GDM1 (cell line): ENCODE measurements at regions not wholly inside any gene's neighbourhood (a gene's known extent, or its start where the extent isn't known, plus 50 kb on each side); places are given as distances from the start of the nearest gene placed in this dataset.
"Not testable (repeated sequence)": the region's sequence is repeated elsewhere in the genome, so short reads cannot be mapped to it uniquely, and the experiment has no call there.

Source experiments
- DNase-seq: peaks from one replicate; lab custom pipeline; 2025; lab: John Stamatoyannopoulos, UW

- DNase-seq: no peak
These were observed 1315.2 kb downstream of the TBC1D22A start for GRCh38 chr22:48077699-48078098.

GRCh38 chr22:48076008-48076407 is 1313.6 kb downstream of the TBC1D22A start:
- DNase-seq: no peak

GRCh38 chr22:48075604-48076003 is 1313.2 kb downstream of the TBC1D22A start:
- no peak for DNase-seq

GRCh38 chr22:48072777-48073176 is 1310.3 kb downstream of the TBC1D22A start:
- no peak for DNase-seq

DNA sequence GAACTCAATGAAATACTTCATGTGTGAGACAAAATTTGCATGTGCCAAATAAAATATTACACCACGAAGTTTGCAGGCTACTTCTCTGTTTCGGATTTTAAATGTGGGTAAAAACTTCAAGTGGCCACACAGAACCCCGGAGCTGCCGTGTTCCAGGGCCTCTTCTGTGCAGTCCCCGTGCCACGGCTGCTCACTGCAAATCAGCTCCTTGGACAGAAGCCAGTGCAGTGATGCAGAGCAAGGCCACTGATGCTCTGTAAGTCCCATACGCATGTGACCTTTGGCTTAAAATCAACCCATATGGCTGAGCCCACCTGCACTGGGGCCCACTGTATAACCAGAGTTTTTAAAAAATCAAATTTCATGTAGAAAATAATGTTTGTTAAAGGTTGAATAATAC is 1309.4 kb downstream of the TBC1D22A start:
- DNase-seq: no peak

DNA sequence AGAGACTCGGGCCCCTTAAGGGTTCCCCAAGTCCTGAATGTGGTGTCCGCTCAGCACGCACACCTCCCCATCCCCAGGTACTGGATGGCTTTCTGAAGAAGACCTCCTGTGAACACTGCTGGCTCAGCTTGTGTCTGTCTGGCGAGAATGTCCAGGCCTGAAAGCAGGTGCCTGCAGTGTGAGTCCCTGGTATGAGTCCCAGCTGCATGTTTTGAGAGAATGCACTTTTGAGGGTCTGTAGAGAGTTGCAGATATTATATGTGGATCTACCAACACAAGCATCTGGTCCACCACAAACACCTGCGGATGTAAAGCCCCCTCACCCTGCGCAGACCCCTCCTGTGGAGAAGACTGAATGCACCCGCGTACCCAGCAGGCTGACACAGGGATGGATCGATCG is 1308.9 kb downstream of the TBC1D22A start:
- no peak for DNase-seq

DNA sequence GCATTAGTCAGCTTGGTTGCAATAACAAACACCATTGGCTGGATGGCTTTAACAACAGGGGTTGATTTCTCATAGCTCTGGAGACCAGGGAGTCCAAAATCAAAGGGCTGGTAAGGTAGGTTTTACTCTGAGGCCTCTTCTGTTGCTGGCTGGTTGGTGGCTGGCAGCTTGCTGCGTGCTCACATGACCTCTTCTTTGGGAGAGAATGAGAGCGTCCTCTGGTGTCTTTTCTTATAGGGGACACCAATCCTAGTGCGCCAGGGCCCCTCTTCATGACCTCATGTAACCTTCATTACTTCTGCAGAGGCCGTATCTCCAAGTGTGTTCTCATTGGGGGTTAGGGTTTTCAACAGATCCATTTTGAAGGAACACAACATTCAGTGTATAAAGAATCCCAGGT is 1308.3 kb downstream of the TBC1D22A start:
- no peak for DNase-seq

DNA sequence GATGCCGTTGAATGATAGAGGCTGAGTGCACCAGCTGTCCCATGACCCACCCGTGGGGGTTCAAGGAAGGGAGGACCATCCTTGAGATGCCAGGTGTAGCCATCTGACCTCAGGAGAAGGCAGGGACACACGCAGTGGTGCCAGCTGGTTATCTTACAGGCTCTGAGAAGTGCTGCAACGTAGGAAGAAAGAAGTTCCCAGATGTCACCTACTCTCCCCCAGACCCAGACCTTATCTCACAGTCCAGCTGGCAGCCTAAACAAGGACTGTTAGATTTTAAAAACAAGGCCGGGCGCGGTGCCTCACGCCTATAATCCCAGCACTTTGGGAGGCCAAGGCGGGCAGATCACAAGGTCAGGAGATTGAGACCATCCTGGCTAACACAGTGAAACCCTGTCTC is 1307.6 kb downstream of the TBC1D22A start:
- DNase-seq: no peak

DNA sequence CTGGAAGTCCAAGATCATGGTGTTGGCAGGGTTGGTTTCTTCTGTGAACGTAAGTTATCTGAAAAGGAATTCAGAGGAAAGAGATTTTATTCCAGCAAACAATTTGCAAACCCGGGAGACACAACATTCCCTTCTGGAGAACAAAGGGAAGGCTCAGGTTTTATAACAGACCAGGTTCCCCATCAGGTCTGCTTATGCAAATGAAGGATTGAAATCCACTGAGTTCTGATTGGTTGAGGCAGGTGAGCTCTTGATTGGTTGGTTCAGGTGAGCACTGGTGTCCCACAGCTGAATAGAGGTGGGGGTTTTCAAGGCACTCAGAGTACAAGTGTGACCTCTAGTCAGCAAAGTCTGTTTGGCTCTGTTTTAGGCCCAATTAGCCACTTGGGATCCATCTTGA is 1306.8 kb downstream of the TBC1D22A start:
- no peak for DNase-seq

GRCh38 chr22:48068323-48068885 is 1306.0 kb downstream of the TBC1D22A start:
- no peak for DNase-seq

DNA sequence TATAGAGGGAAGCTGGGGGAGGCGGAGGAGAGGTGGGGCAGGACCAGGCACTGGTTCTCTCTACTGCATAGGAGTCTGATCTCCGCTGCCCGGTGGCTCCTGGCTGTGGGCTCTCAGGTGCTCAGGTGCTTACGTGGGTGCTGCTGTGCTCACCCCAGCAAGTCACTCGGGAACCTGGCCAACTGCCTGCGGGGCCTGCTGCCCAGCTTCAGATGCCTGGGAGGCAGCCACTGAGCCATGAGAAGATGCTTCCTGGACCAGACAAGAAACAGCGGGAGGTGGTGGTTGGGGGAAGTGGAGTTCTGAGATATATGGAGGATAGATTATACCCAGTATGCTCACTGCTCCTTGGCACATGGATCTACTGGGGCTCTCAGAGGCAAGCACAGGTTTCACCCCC is 1303.4 kb downstream of the TBC1D22A start:
- no peak for DNase-seq

- DNase-seq: no peak
These were observed 1299.3 kb downstream of the TBC1D22A start for GRCh38 chr22:48061726-48062125.

- DNase-seq: no peak
These were observed 1297.8 kb downstream of the TBC1D22A start for GRCh38 chr22:48060266-48060665.

DNA sequence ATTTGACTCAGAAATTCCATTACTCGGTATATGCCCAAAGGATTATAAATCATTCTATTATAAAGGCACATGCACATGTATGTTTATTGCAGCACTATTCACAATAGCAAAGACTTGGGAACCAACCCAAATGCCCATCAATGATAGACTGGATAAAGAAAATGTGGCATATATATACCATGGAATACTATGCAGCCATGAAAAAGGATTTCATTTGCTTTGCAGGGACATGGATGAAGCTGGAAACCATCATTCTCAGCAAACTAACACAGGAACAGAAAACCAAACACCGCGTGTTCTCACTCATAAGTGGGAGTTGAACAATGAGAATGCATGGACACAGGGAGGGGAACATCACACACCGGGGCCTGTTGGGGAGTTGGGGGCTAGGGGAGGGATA is 1297.1 kb downstream of the TBC1D22A start:
- DNase-seq: not testable (repeated sequence)

- no peak for DNase-seq
These were observed 1294.8 kb downstream of the TBC1D22A start for GRCh38 chr22:48057116-48057835.

- DNase-seq: no peak
These were observed 1293.4 kb downstream of the TBC1D22A start for GRCh38 chr22:48055827-48056226.

GRCh38 chr22:48055185-48055584 is 1292.7 kb downstream of the TBC1D22A start:
- DNase-seq: no peak

DNA sequence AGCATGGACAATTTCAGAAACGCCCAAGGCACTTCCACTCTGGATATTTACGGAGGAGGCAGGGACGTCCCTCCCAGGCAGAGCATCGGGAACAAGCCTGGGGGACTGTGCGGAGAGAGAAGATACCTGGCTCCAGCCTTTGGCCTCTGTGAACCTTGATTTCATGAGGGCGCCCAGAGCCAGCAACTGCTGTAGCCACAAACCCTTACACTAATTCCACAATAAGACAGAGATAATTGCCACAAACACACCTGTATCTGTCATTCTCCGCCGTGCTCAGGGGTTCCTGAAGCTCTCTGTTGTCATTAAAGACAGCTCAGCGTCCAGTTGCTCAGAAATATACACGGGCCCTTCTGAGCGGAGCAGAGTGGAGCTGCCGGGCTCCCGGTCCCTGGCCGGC is 1292.1 kb downstream of the TBC1D22A start:
- no peak for DNase-seq

DNA sequence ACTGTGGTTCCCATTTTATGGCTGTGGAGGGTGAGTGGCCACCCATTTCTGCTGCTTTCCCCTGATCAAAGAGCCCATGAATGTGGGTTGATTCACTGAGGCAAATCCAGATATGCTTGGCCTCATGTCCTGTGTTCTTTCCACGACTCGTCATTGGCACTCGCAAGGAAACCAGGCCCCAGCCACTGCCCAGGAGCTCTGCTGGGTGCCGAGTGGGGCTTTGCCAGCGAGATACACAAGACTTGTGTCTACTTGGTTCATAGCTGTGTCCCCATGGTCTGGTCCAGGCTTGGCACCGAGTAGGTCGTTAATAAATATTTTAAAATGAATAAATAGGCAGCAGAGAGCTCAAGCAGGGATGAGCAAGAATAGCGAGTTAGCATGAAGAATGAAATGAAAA is 1291.5 kb downstream of the TBC1D22A start:
- DNase-seq: no peak

- DNase-seq: no peak
These were observed 1291.0 kb downstream of the TBC1D22A start for GRCh38 chr22:48053486-48053885.

DNA sequence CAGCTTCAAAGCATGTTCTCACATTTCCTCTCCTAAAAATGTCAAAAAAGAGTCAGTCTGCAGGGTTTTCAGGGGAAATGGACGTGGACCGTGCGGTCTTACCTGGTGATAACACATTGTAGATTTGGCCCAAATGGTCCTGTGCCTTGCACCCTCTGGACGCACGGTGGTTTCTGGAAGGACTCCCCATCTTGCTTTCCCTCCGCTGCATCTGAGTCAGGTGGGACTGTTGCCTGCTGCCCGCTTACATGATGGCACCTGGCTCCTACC is 1290.1 kb downstream of the TBC1D22A start:
- DNase-seq: no peak

DNA sequence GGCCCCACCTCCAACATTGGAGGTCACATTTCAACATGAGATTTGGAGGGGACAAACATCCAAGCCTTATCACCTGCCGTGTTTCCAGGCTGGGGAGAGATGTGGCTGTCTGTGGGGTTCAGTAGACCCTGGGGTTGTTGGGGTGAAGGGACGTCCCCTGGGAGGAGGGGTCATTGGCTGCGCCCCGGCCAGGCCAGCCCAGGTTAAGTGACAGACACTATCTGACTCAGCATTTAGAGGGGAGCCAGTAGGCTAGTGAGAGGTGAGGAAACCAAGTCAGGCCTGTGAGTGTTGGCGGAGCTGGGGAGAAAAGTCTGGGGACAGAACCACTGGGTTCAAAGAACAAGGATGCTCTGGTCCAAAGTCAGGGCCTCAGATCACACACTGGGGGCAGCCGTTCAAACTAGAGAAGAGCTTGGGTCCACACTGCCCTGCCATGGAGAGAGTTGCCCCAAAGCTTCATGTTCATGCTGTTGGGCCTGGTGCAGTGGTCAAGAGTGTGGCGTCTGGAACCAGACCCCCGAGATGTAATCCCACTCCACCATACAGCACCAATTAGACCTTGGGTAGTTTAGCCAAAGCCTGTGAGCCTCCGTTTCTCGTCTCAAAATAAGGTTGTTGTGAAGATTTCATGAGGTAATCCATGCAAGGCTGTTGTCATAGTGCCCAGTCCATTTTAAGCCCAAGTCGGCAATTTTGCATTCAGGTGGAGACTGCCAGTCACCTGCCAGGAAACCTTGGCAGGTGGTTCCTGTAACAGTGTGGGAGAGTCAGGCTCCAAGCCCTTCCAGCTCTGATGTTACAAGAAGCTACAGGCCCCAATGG is 1289.6 kb downstream of the TBC1D22A start:
- no peak for DNase-seq

DNA sequence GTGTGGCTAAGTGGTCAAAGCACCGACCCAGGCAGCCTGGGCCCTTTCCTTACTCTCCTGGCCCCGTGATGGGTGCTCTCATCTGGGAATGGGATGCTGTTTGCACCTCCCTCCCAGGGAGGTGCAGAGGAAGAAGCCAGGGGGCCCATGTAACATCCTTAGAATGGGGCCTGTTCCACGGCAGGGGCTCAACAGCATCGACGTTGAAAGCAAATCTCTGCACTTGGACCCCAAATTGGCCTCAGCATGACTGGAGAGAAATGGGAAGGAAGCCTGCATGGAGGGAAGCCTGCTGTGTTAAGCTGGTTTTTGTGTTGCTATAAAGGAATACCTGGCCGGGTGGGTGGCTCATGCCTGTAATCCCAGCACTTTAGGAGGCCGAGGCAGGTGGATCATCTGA is 1288.4 kb downstream of the TBC1D22A start:
- DNase-seq: no peak
